ENCODE measurements at regions not wholly inside any gene's neighbourhood (a gene's known extent, or its start where the extent isn't known, plus 50 kb on each side); places are given as distances from the start of the nearest gene placed in this dataset.

DNA sequence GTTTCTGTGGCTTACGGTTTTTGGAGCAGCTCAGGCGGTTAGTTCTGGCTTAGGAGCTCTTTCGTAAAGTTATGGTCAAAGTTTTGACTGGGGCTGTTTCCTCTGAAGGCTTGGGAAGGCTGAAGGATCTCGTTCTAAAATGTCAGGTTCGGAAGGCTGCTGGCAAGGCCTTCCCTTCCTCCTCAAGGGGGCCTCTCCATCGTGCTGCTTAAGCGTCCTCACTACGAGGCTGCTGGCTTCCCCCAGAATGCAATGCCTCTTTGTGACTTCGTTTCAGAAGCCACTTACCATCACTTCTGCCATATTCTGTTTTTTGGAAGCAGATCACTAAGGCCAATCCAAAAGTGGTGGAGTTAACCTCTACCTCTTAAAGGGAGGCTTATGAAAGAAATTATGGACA lies 1196.4 kb upstream of the TENM3 start:
- TF ChIP-seq, protein P1, sequence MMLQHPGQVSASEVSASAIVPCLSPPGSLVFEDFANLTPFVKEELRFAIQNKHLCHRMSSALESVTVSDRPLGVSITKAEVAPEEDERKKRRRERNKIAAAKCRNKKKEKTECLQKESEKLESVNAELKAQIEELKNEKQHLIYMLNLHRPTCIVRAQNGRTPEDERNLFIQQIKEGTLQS (IDR thresholded peaks at IDR 0.05; ENCODE audit: borderline replicate concordance, extremely low read depth, low read depth, low read length): no peak
- TF ChIP-seq, protein P2, sequence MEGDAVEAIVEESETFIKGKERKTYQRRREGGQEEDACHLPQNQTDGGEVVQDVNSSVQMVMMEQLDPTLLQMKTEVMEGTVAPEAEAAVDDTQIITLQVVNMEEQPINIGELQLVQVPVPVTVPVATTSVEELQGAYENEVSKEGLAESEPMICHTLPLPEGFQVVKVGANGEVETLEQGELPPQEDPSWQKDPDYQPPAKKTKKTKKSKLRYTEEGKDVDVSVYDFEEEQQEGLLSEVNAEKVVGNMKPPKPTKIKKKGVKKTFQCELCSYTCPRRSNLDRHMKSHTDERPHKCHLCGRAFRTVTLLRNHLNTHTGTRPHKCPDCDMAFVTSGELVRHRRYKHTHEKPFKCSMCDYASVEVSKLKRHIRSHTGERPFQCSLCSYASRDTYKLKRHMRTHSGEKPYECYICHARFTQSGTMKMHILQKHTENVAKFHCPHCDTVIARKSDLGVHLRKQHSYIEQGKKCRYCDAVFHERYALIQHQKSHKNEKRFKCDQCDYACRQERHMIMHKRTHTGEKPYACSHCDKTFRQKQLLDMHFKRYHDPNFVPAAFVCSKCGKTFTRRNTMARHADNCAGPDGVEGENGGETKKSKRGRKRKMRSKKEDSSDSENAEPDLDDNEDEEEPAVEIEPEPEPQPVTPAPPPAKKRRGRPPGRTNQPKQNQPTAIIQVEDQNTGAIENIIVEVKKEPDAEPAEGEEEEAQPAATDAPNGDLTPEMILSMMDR (IDR thresholded peaks at IDR 0.05 in 2 of 3, conservative IDR thresholded peaks at IDR 0.05 in 1 of 3; ENCODE audit: control insufficient read depth in 2 of 3, extremely low read depth in 1 of 3, insufficient read depth in 1 of 3, low read depth in 3 of 3, low read length in 3 of 3): no peak
- TF ChIP-seq, protein P3, sequence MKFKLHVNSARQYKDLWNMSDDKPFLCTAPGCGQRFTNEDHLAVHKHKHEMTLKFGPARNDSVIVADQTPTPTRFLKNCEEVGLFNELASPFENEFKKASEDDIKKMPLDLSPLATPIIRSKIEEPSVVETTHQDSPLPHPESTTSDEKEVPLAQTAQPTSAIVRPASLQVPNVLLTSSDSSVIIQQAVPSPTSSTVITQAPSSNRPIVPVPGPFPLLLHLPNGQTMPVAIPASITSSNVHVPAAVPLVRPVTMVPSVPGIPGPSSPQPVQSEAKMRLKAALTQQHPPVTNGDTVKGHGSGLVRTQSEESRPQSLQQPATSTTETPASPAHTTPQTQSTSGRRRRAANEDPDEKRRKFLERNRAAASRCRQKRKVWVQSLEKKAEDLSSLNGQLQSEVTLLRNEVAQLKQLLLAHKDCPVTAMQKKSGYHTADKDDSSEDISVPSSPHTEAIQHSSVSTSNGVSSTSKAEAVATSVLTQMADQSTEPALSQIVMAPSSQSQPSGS (IDR thresholded peaks at IDR 0.05; ENCODE audit: low read length): no peak
- TF ChIP-seq NR2F1 (conservative IDR thresholded peaks at IDR 0.05) (no peak), CREB1 (IDR thresholded peaks at IDR 0.05; ENCODE audit: low read depth) (no peak), SIX5 (IDR thresholded peaks at IDR 0.05; ENCODE audit: low read depth, low read length, severe bottlenecking) (no peak), ZNF274 (IDR thresholded peaks at IDR 0.05; ENCODE audit: insufficient read depth, insufficient read length) (no peak), POLR2A (IDR thresholded peaks at IDR 0.05; ENCODE audit: low read depth, low read length) (no peak), CHD1 (IDR thresholded peaks at IDR 0.05; ENCODE audit: low read depth, low read length) (no peak), ZSCAN29 (IDR thresholded peaks at IDR 0.05) (no peak), SRF (IDR thresholded peaks at IDR 0.05; ENCODE audit: low read depth in 2 of 2, low read length in 2 of 2) (no peak)
- TF ChIP-seq, protein P4, sequence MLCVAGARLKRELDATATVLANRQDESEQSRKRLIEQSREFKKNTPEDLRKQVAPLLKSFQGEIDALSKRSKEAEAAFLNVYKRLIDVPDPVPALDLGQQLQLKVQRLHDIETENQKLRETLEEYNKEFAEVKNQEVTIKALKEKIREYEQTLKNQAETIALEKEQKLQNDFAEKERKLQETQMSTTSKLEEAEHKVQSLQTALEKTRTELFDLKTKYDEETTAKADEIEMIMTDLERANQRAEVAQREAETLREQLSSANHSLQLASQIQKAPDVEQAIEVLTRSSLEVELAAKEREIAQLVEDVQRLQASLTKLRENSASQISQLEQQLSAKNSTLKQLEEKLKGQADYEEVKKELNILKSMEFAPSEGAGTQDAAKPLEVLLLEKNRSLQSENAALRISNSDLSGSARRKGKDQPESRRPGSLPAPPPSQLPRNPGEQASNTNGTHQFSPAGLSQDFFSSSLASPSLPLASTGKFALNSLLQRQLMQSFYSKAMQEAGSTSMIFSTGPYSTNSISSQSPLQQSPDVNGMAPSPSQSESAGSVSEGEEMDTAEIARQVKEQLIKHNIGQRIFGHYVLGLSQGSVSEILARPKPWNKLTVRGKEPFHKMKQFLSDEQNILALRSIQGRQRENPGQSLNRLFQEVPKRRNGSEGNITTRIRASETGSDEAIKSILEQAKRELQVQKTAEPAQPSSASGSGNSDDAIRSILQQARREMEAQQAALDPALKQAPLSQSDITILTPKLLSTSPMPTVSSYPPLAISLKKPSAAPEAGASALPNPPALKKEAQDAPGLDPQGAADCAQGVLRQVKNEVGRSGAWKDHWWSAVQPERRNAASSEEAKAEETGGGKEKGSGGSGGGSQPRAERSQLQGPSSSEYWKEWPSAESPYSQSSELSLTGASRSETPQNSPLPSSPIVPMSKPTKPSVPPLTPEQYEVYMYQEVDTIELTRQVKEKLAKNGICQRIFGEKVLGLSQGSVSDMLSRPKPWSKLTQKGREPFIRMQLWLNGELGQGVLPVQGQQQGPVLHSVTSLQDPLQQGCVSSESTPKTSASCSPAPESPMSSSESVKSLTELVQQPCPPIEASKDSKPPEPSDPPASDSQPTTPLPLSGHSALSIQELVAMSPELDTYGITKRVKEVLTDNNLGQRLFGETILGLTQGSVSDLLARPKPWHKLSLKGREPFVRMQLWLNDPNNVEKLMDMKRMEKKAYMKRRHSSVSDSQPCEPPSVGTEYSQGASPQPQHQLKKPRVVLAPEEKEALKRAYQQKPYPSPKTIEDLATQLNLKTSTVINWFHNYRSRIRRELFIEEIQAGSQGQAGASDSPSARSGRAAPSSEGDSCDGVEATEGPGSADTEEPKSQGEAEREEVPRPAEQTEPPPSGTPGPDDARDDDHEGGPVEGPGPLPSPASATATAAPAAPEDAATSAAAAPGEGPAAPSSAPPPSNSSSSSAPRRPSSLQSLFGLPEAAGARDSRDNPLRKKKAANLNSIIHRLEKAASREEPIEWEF (IDR thresholded peaks at IDR 0.05; ENCODE audit: insufficient replicate concordance, low read depth, low read length): no peak
- TF ChIP-seq, protein P5, sequence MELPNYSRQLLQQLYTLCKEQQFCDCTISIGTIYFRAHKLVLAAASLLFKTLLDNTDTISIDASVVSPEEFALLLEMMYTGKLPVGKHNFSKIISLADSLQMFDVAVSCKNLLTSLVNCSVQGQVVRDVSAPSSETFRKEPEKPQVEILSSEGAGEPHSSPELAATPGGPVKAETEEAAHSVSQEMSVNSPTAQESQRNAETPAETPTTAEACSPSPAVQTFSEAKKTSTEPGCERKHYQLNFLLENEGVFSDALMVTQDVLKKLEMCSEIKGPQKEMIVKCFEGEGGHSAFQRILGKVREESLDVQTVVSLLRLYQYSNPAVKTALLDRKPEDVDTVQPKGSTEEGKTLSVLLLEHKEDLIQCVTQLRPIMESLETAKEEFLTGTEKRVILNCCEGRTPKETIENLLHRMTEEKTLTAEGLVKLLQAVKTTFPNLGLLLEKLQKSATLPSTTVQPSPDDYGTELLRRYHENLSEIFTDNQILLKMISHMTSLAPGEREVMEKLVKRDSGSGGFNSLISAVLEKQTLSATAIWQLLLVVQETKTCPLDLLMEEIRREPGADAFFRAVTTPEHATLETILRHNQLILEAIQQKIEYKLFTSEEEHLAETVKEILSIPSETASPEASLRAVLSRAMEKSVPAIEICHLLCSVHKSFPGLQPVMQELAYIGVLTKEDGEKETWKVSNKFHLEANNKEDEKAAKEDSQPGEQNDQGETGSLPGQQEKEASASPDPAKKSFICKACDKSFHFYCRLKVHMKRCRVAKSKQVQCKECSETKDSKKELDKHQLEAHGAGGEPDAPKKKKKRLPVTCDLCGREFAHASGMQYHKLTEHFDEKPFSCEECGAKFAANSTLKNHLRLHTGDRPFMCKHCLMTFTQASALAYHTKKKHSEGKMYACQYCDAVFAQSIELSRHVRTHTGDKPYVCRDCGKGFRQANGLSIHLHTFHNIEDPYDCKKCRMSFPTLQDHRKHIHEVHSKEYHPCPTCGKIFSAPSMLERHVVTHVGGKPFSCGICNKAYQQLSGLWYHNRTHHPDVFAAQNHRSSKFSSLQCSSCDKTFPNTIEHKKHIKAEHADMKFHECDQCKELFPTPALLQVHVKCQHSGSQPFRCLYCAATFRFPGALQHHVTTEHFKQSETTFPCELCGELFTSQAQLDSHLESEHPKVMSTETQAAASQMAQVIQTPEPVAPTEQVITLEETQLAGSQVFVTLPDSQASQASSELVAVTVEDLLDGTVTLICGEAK (IDR thresholded peaks at IDR 0.05; ENCODE audit: borderline replicate concordance): no peak
- TF ChIP-seq, protein P6, sequence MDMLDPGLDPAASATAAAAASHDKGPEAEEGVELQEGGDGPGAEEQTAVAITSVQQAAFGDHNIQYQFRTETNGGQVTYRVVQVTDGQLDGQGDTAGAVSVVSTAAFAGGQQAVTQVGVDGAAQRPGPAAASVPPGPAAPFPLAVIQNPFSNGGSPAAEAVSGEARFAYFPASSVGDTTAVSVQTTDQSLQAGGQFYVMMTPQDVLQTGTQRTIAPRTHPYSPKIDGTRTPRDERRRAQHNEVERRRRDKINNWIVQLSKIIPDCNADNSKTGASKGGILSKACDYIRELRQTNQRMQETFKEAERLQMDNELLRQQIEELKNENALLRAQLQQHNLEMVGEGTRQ (IDR thresholded peaks at IDR 0.05; ENCODE audit: borderline replicate concordance, low read depth, low read length): no peak

Measured in GM12878 (cell line).